GM23248 (cell line): ENCODE measurements at regions not wholly inside any gene's neighbourhood (a gene's known extent, or its start where the extent isn't known, plus 50 kb on each side); places are given as distances from the start of the nearest gene placed in this dataset.

Experiments used
- EZH2 ChIP-seq: fragments of 200-600 bp; sonication (generic); IDR thresholded peaks from 2 replicates; pipeline ENCODE4 v1.6.1; 2018; ENCODE audit warnings: antibody characterized with exemption, mild to moderate bottlenecking; ENCODE audit not compliant: insufficient read depth, poor library complexity, severe bottlenecking
- EZH2phosphoT487 ChIP-seq: fragments of 200-600 bp; sonication (generic); IDR thresholded peaks from 2 replicates; pipeline ENCODE4 v1.6.1; 2018; ENCODE audit warnings: antibody characterized with exemption, moderate library complexity, mild to moderate bottlenecking, low read depth; ENCODE audit not compliant: insufficient read depth

DNA sequence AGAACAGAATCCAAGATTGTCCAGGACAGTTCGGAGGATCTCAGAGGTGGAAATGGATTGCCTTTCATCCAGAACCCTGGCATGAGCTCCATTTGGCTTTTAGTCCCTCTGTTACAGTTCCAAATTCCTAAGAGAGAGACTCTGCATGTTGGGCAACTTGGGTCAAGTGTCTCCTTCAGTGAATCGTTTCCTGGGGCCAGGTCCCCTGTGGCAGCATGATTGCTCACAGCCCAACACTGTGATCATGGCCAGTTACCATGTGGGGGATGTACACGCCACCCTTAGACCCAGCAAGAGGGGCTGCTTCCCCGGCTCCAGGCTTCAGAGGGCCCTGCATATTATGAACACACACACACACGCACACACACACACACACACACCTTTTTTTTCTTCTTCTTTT, 118.6 kb upstream of the GLI2 start:
- no peak for TF ChIP-seq EZH2
- TF ChIP-seq EZH2phosphoT487: no peak
